SK-N-MC (cell line): ENCODE measurements at regions not wholly inside any gene's neighbourhood (a gene's known extent, or its start where the extent isn't known, plus 50 kb on each side); places are given as distances from the start of the nearest gene placed in this dataset.

ENCODE experiments used
- EZH2 ChIP-seq: fragments of 200-600 bp; sonication (generic); IDR thresholded peaks from one replicate; pipeline ENCODE4 v1.6.1; 2017; ENCODE audit warnings: antibody characterized with exemption
- FOXP2 ChIP-seq: optimal IDR thresholded peaks from 2 replicates; pipeline ENCODE3; 2011; ENCODE audit warnings: mild to moderate bottlenecking, moderate library complexity; ENCODE audit not compliant: insufficient read depth; ENCODE audit errors: extremely low read length, control extremely low read depth
- POLR2AphosphoS5 ChIP-seq: IDR thresholded peaks from 2 replicates; pipeline ENCODE4 v1.6.1; 2012; ENCODE audit warnings: mild to moderate bottlenecking, low read depth, low read length, borderline replicate concordance

DNA sequence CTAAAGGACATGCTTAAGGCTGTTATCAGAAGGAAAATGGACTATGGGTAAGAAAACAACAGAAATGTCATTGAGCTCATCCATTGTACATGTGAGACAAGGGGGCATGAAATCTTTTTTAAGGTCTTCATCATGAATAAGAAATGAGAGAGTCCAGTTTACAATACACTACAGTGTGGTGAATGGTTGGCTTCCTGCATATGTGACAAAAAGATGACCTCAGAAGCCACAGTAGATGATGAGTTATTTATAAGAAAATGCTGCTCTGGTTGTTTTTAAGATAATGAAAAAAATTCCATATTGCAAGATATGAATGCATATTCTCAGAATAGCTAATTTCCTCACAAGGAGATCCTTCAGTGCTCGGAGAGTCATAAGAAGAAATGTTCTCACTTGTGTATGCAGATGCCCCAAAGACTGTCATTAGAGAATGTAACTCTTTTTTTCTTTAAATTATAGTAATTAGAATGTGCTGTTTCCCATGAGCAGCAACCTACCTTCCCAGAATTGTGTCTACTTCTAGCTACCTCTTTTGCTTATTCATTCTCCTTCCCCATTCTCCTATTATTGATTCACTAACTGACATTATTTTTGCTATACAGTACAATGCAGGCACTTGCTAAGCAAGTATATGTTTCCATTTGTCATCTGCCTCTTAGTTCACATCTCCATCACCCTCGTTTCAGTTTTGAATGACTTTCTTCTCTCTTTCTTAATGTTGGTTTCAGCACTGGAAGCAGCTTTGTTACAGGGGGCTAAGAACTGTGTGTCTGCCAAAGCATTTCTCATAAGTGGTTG lies 152.0 kb upstream of the PEX5L start:
- no peak for TF ChIP-seq EZH2
- TF ChIP-seq POLR2AphosphoS5, result no peak
- no peak for TF ChIP-seq FOXP2
